ENCODE measurements at regions not wholly inside any gene's neighbourhood (a gene's known extent, or its start where the extent isn't known, plus 50 kb on each side); places are given as distances from the start of the nearest gene placed in this dataset.

GRCh38 chr2:145836986-145837385 lies 1317.1 kb upstream of the ZEB2 start:
- no peaks in the 10 kb centered on the region; the same call in 1 of the 2 replicates for H3K9me2 ChIP-seq (ENCODE audit: insufficient read depth)
- ChIA-PET CTCF (interaction anchor here (0.6 kb wide), 1 partner anchor 30 kb away, joined by 3 read pairs; no protein-coding TSS in a partner anchor), POLR2A (ENCODE audit: unreplicated experiment) (no interaction called here)
- no peak overlapping the region for H2AFZ ChIP-seq
- no peak for DNase-seq
- no peak overlapping the region for H3K4me3 ChIP-seq
- no peaks in the 10 kb centered on the region for H3K79me2 ChIP-seq (ENCODE audit: low read depth)
- H3K27ac ChIP-seq, result no peak overlapping the region
- TF ChIP-seq EZH2 (IDR thresholded peaks at IDR 0.05; ENCODE audit: low read depth) (no peak), CTCF (conservative IDR thresholded peaks at IDR 0.05) (no peak)
- H3K9me3 ChIP-seq (ENCODE audit: insufficient read depth, low read depth), result no peaks in the 10 kb centered on the region
- no peaks in the 10 kb centered on the region for H3K36me3 ChIP-seq (ENCODE audit: low read depth)
- H3K27me3 ChIP-seq (ENCODE audit: insufficient read depth, low read depth), result no peaks in the 10 kb centered on the region
- no peaks in the 10 kb centered on the region for H4K20me1 ChIP-seq (ENCODE audit: insufficient read depth)
- intact Hi-C loops (cut with micrococcal nuclease; ENCODE audit: unreplicated experiment), result no loop called here
- BruUV-seq (replicated peaks), result no TSS peak
- H3K4me2 ChIP-seq, result no peak overlapping the region
- H3K4me1 ChIP-seq (replicated peaks; ENCODE audit: insufficient read depth), result no peaks in the 10 kb centered on the region
- no peaks in the 10 kb centered on the region for H3F3A ChIP-seq (ENCODE audit: insufficient read depth, low read depth)

GRCh38 chr2:145835665-145836064 lies 1315.7 kb upstream of the ZEB2 start:
- TF ChIP-seq EZH2 (IDR thresholded peaks at IDR 0.05; ENCODE audit: low read depth), result no peak
- no peak for TF ChIP-seq CTCF (conservative IDR thresholded peaks at IDR 0.05)
- H3K27me3 ChIP-seq (ENCODE audit: insufficient read depth, low read depth), result no peaks in the 10 kb centered on the region
- no peak for DNase-seq

DNA sequence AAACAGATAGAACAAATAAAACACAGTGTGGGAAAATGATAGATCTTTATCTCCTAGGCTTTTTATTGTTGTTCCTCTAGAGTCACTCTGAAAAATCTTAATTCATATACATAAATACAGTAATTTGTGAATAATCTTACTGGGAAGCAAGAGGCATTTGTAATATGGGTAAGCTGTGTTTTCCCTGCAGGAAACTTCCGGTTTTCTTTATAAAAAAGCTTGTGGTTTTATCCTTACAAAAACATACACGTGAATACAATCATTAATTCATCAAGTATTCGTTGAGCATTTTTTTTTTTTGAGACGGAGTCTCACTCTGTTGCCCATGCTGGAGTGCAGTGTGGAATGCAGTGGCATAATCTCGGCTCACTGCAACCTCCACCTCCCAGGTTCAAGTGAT lies 1312.8 kb upstream of the ZEB2 start:
- no TSS peak for BruUV-seq (replicated peaks)
- Histone ChIP-seq H3F3A (ENCODE audit: insufficient read depth, low read depth) (no peaks in the 10 kb centered on the region), H3K4me3 (no peak overlapping the region), H3K4me1 (replicated peaks; ENCODE audit: insufficient read depth) (no peaks in the 10 kb centered on the region), H3K4me2 (no peak overlapping the region), H3K27ac (no peak overlapping the region), H2AFZ (no peak overlapping the region), H4K20me1 (ENCODE audit: insufficient read depth) (no peaks in the 10 kb centered on the region), H3K9me2 (ENCODE audit: insufficient read depth) (no peaks in the 10 kb centered on the region; the same call in 1 of the 2 replicates), H3K36me3 (ENCODE audit: low read depth) (no peaks in the 10 kb centered on the region), H3K9me3 (ENCODE audit: insufficient read depth, low read depth) (no peaks in the 10 kb centered on the region), H3K79me2 (ENCODE audit: low read depth) (no peaks in the 10 kb centered on the region), H3K27me3 (ENCODE audit: insufficient read depth, low read depth) (no peaks in the 10 kb centered on the region)
- TF ChIP-seq CTCF (conservative IDR thresholded peaks at IDR 0.05) (no peak), EZH2 (IDR thresholded peaks at IDR 0.05; ENCODE audit: low read depth) (no peak)
- POLR2A ChIA-PET (ENCODE audit: unreplicated experiment), result no interaction called here
- CTCF ChIA-PET, result no interaction called here
- intact Hi-C loops (cut with micrococcal nuclease; ENCODE audit: unreplicated experiment), result no loop called here
- DNase-seq, result no peak

More at GRCh38 chr2:145835665-145836064, 1315.7 kb upstream of the ZEB2 start:
- Histone ChIP-seq H3F3A (ENCODE audit: insufficient read depth, low read depth) (no peaks in the 10 kb centered on the region), H3K79me2 (ENCODE audit: low read depth) (no peaks in the 10 kb centered on the region), H3K4me2 (no peak overlapping the region), H3K36me3 (ENCODE audit: low read depth) (no peaks in the 10 kb centered on the region), H3K27ac (no peak overlapping the region), H3K9me2 (ENCODE audit: insufficient read depth) (no peaks in the 10 kb centered on the region; the same call in none of the 2 replicates), H2AFZ (no peak overlapping the region), H3K9me3 (ENCODE audit: insufficient read depth, low read depth) (no peaks in the 10 kb centered on the region), H3K4me3 (no peak overlapping the region), H4K20me1 (ENCODE audit: insufficient read depth) (no peaks in the 10 kb centered on the region), H3K4me1 (replicated peaks; ENCODE audit: insufficient read depth) (no peaks in the 10 kb centered on the region)
- intact Hi-C loops (cut with micrococcal nuclease; ENCODE audit: unreplicated experiment), result no loop called here
- BruUV-seq (replicated peaks), result no TSS peak
- ChIA-PET CTCF (no interaction called here), POLR2A (ENCODE audit: unreplicated experiment) (no interaction called here)
